Activated CD4-positive, alpha-beta memory T cell treated with anti-CD3 and anti-CD28 coated beads, Interleukin-2, amount 10 ng/mL, durations not matched to agents 7 days and 5 days (primary cell): ENCODE measurements at regions not wholly inside any gene's neighbourhood (a gene's known extent, or its start where the extent isn't known, plus 50 kb on each side); places are given as distances from the start of the nearest gene placed in this dataset.

Experiments
- CTCF ChIA-PET: fragments of 350-600 bp; sonication (Branson Sonifier 250); formaldehyde crosslinking; loops from one replicate; lab custom pipeline; 2021; ENCODE audit warnings: antibody characterized with exemption, inconsistent platforms; lab: Charles Lee
- POLR2A ChIA-PET: fragments of 350-600 bp; sonication (Branson Sonifier 250); formaldehyde crosslinking; loops from one replicate; lab custom pipeline; 2021; ENCODE audit warnings: antibody characterized with exemption; lab: Charles Lee
- DNase-seq: peaks from one replicate; pipeline ENCODE4 v3.0.0-alpha.2; 2020
- H3K27ac Mint-ChIP-seq: one replicate; pipeline ENCODE4 v1.8.0; 2021; ENCODE audit warnings: mild to moderate bottlenecking, mixed read lengths
- H3K27me3 Mint-ChIP-seq: one replicate; pipeline ENCODE4 v1.8.0; 2021; ENCODE audit warnings: mixed read lengths
- H3K36me3 Mint-ChIP-seq: one replicate; pipeline ENCODE4 v1.8.0; 2021; ENCODE audit warnings: low read depth, mixed read lengths
- H3K4me1 Mint-ChIP-seq: one replicate; pipeline ENCODE4 v1.8.0; 2021; ENCODE audit warnings: mixed read lengths
- H3K4me3 Mint-ChIP-seq: one replicate; pipeline ENCODE4 v1.8.0; 2021; ENCODE audit warnings: mild to moderate bottlenecking, mixed read lengths
- H3K9me3 Mint-ChIP-seq: one replicate; pipeline ENCODE4 v1.8.0; 2021; ENCODE audit warnings: mixed read lengths

- Mint-ChIP-seq H3K27ac (no peak overlapping the region), H3K36me3 (no peaks in the 10 kb centered on the region), H3K27me3 (no peaks in the 10 kb centered on the region), H3K9me3 (no peaks in the 10 kb centered on the region), H3K4me3 (no peak overlapping the region), H3K4me1 (no peaks in the 10 kb centered on the region)
- ChIA-PET POLR2A (no interaction called here), CTCF (no interaction called here)
- DNase-seq, result no peak
These were observed 1272.1 kb downstream of the BRD1 start for GRCh38 chr22:48555606-48556005.

- ChIA-PET POLR2A (no interaction called here), CTCF (no interaction called here)
- H3K27ac Mint-ChIP-seq, result no peak overlapping the region
- H3K4me1 Mint-ChIP-seq, result no peaks in the 10 kb centered on the region
- H3K27me3 Mint-ChIP-seq, result no peaks in the 10 kb centered on the region
- no peaks in the 10 kb centered on the region for H3K9me3 Mint-ChIP-seq
- no peaks in the 10 kb centered on the region for H3K36me3 Mint-ChIP-seq
- DNase-seq, result no peak
- no peak overlapping the region for H3K4me3 Mint-ChIP-seq
These were observed 1272.6 kb downstream of the BRD1 start for GRCh38 chr22:48554893-48555572.

GRCh38 chr22:48553694-48554308, 1273.9 kb downstream of the BRD1 start:
- Mint-ChIP-seq H3K4me3 (no peak overlapping the region), H3K9me3 (no peaks in the 10 kb centered on the region), H3K27ac (no peak overlapping the region), H3K27me3 (no peaks in the 10 kb centered on the region), H3K4me1 (no peaks in the 10 kb centered on the region), H3K36me3 (no peaks in the 10 kb centered on the region)
- no peak for DNase-seq
- CTCF ChIA-PET, result no interaction called here
- POLR2A ChIA-PET, result no interaction called here

- no peak for DNase-seq
- H3K27ac Mint-ChIP-seq, result no peak overlapping the region
- POLR2A ChIA-PET, result no interaction called here
- no peaks in the 10 kb centered on the region for H3K9me3 Mint-ChIP-seq
- CTCF ChIA-PET, result no interaction called here
- no peaks in the 10 kb centered on the region for H3K4me1 Mint-ChIP-seq
- H3K4me3 Mint-ChIP-seq, result no peak overlapping the region
- no peaks in the 10 kb centered on the region for H3K27me3 Mint-ChIP-seq
- no peaks in the 10 kb centered on the region for H3K36me3 Mint-ChIP-seq
These were observed 1274.6 kb downstream of the BRD1 start for GRCh38 chr22:48553119-48553518.

GRCh38 chr22:48551716-48552268, 1275.9 kb downstream of the BRD1 start:
- H3K9me3 Mint-ChIP-seq, result no peaks in the 10 kb centered on the region
- no peaks in the 10 kb centered on the region for H3K36me3 Mint-ChIP-seq
- POLR2A ChIA-PET, result no interaction called here
- H3K27ac Mint-ChIP-seq, result no peak overlapping the region
- no peaks in the 10 kb centered on the region for H3K27me3 Mint-ChIP-seq
- no peak for DNase-seq
- no peak overlapping the region for H3K4me3 Mint-ChIP-seq
- no peaks in the 10 kb centered on the region for H3K4me1 Mint-ChIP-seq
- CTCF ChIA-PET, result no interaction called here

- H3K9me3 Mint-ChIP-seq, result no peaks in the 10 kb centered on the region
- ChIA-PET CTCF (no interaction called here), POLR2A (no interaction called here)
- DNase-seq, result no peak
- H3K4me3 Mint-ChIP-seq, result no peak overlapping the region
- no peak overlapping the region for H3K27ac Mint-ChIP-seq
- H3K4me1 Mint-ChIP-seq, result no peaks in the 10 kb centered on the region
- H3K27me3 Mint-ChIP-seq, result no peaks in the 10 kb centered on the region
- H3K36me3 Mint-ChIP-seq, result no peaks in the 10 kb centered on the region
These were observed 1276.6 kb downstream of the BRD1 start for GRCh38 chr22:48551061-48551460.

GRCh38 chr22:48548391-48548790, 1279.3 kb downstream of the BRD1 start:
- CTCF ChIA-PET, result no interaction called here
- DNase-seq, result no peak
- POLR2A ChIA-PET, result no interaction called here
- Mint-ChIP-seq H3K9me3 (no peaks in the 10 kb centered on the region), H3K4me3 (no peak overlapping the region), H3K27me3 (no peaks in the 10 kb centered on the region), H3K27ac (no peak overlapping the region), H3K4me1 (no peaks in the 10 kb centered on the region), H3K36me3 (no peaks in the 10 kb centered on the region)

- H3K4me1 Mint-ChIP-seq, result no peaks in the 10 kb centered on the region
- no peaks in the 10 kb centered on the region for H3K27me3 Mint-ChIP-seq
- no peak overlapping the region for H3K4me3 Mint-ChIP-seq
- no peak for DNase-seq
- H3K27ac Mint-ChIP-seq, result no peak overlapping the region
- CTCF ChIA-PET, result no interaction called here
- H3K9me3 Mint-ChIP-seq, result no peaks in the 10 kb centered on the region
- POLR2A ChIA-PET, result no interaction called here
- no peaks in the 10 kb centered on the region for H3K36me3 Mint-ChIP-seq
These were observed 1279.7 kb downstream of the BRD1 start for GRCh38 chr22:48547971-48548370.

GRCh38 chr22:48546653-48547424, 1280.8 kb downstream of the BRD1 start:
- no peaks in the 10 kb centered on the region for H3K36me3 Mint-ChIP-seq
- POLR2A ChIA-PET, result no interaction called here

GRCh38 chr22:48545987-48546386, 1281.7 kb downstream of the BRD1 start:
- no peaks in the 10 kb centered on the region for H3K36me3 Mint-ChIP-seq
- no peaks in the 10 kb centered on the region for H3K27me3 Mint-ChIP-seq
- no peak overlapping the region for H3K27ac Mint-ChIP-seq
- POLR2A ChIA-PET, result no interaction called here
- H3K9me3 Mint-ChIP-seq, result peaks cover 9% of the 10 kb centered on the region
- no peak overlapping the region for H3K4me3 Mint-ChIP-seq
- no peak for DNase-seq
- CTCF ChIA-PET, result interaction anchor here (0.9 kb wide), 1 partner anchor 23 kb away, joined by 3 read pairs; no protein-coding TSS in a partner anchor
- H3K4me1 Mint-ChIP-seq, result no peaks in the 10 kb centered on the region

More at GRCh38 chr22:48546653-48547424, 1280.8 kb downstream of the BRD1 start:
- no peaks in the 10 kb centered on the region for H3K4me1 Mint-ChIP-seq
- no peaks in the 10 kb centered on the region for H3K27me3 Mint-ChIP-seq
- no peak overlapping the region for H3K27ac Mint-ChIP-seq
- H3K9me3 Mint-ChIP-seq, result peaks cover 9% of the 10 kb centered on the region
- H3K4me3 Mint-ChIP-seq, result no peak overlapping the region
- DNase-seq, result no peak
- CTCF ChIA-PET, result interaction anchor here (0.9 kb wide), 1 partner anchor 24 kb away, joined by 3 read pairs; no protein-coding TSS in a partner anchor

GRCh38 chr22:48541401-48542098, 1286.1 kb downstream of the BRD1 start:
- peaks cover 9% of the 10 kb centered on the region for H3K9me3 Mint-ChIP-seq
- DNase-seq, result no peak
- no peaks in the 10 kb centered on the region for H3K27me3 Mint-ChIP-seq
- H3K4me1 Mint-ChIP-seq, result no peaks in the 10 kb centered on the region
- CTCF ChIA-PET, result no interaction called here
- H3K36me3 Mint-ChIP-seq, result no peaks in the 10 kb centered on the region
- POLR2A ChIA-PET, result no interaction called here
- H3K4me3 Mint-ChIP-seq, result no peak overlapping the region
- H3K27ac Mint-ChIP-seq, result no peak overlapping the region

- POLR2A ChIA-PET, result no interaction called here
- CTCF ChIA-PET, result no interaction called here
- no peaks in the 10 kb centered on the region for H3K27me3 Mint-ChIP-seq
- H3K27ac Mint-ChIP-seq, result no peak overlapping the region
- DNase-seq, result no peak
- no peaks in the 10 kb centered on the region for H3K36me3 Mint-ChIP-seq
- H3K9me3 Mint-ChIP-seq, result peaks cover 9% of the 10 kb centered on the region
- no peaks in the 10 kb centered on the region for H3K4me1 Mint-ChIP-seq
- no peak overlapping the region for H3K4me3 Mint-ChIP-seq
These were observed 1288.4 kb downstream of the BRD1 start for GRCh38 chr22:48539261-48539660.
